Vagina (tissue), 2 donors: ENCODE measurements at regions not wholly inside any gene's neighbourhood (a gene's known extent, or its start where the extent isn't known, plus 50 kb on each side); places are given as distances from the start of the nearest gene placed in this dataset.

Source experiments
- POLR2A ChIP-seq, 2 donors: fragments of 450-650 bp; IDR thresholded peaks; one replicate each; pipeline ENCODE4 v1.6.1; 2017; ENCODE audit warnings: antibody characterized with exemption in 2 of 2, mild to moderate bottlenecking in 2 of 2, moderate library complexity in 2 of 2
- POLR2AphosphoS5 ChIP-seq, 2 donors: sonication (generic); formaldehyde crosslinking; IDR thresholded peaks; one replicate each; pipeline ENCODE4 v1.9.0; 2017; ENCODE audit warnings: antibody characterized with exemption in 2 of 2, mild to moderate bottlenecking in 2 of 2, low read depth in 1 of 2; ENCODE audit not compliant: insufficient read depth in 1 of 2
- TF ChIP-seq, protein P1 (sequence below), 3 experiments: fragments of 450-650 bp in 2 of 3; fragments of 200-600 bp in 1 of 3; sonication (generic) in 1 of 3; IDR thresholded peaks; one replicate each; pipeline ENCODE4 v1.5.1; 2017 to 2019; ENCODE audit warnings: antibody characterized with exemption in 3 of 3, mild to moderate bottlenecking in 2 of 3, moderate library complexity in 2 of 3

- TF ChIP-seq, protein P1, sequence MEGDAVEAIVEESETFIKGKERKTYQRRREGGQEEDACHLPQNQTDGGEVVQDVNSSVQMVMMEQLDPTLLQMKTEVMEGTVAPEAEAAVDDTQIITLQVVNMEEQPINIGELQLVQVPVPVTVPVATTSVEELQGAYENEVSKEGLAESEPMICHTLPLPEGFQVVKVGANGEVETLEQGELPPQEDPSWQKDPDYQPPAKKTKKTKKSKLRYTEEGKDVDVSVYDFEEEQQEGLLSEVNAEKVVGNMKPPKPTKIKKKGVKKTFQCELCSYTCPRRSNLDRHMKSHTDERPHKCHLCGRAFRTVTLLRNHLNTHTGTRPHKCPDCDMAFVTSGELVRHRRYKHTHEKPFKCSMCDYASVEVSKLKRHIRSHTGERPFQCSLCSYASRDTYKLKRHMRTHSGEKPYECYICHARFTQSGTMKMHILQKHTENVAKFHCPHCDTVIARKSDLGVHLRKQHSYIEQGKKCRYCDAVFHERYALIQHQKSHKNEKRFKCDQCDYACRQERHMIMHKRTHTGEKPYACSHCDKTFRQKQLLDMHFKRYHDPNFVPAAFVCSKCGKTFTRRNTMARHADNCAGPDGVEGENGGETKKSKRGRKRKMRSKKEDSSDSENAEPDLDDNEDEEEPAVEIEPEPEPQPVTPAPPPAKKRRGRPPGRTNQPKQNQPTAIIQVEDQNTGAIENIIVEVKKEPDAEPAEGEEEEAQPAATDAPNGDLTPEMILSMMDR (IDR thresholded peaks at IDR 0.05), result no peak
- TF ChIP-seq POLR2A (IDR thresholded peaks at IDR 0.05) (no peak), POLR2AphosphoS5 (IDR thresholded peaks at IDR 0.05; ENCODE audit: insufficient read depth in 1 of 2, low read depth in 1 of 2) (no peak)
Observed at GRCh38 chr12:84785951-84786350, 126.6 kb downstream of the SLC6A15 start.
